OCI-LY3 (cell line): ENCODE measurements at regions not wholly inside any gene's neighbourhood (a gene's known extent, or its start where the extent isn't known, plus 50 kb on each side); places are given as distances from the start of the nearest gene placed in this dataset.

Experiments
- H2AFZ ChIP-seq: fragments of 200-600, 300-600 bp; shearing (Covaris generic); 2 replicates; pipeline ENCODE4 v1.6.0; 2014; ENCODE audit warnings: antibody characterized with exemption, low read depth, low read length
- H3K27ac ChIP-seq: fragments of 200-600, 300-600 bp; sonication (generic); 2 replicates; pipeline ENCODE4 v1.5.1; 2014; ENCODE audit warnings: mild to moderate bottlenecking, low read length, moderate library complexity, mixed read lengths
- H3K27me3 ChIP-seq: fragments of 200-600, 300-600 bp; sonication (generic); 2 replicates; pipeline ENCODE4 v1.6.1; 2014; ENCODE audit warnings: low read depth, low read length, mixed read lengths
- H3K36me3 ChIP-seq: fragments of 200-600, 300-600 bp; sonication (generic); replicated peaks from 2 replicates; pipeline ENCODE3; 2014; ENCODE audit warnings: low read depth, low read length, mixed read lengths
- H3K4me1 ChIP-seq: fragments of 300-600, 200-600 bp; sonication (generic); 2 replicates; pipeline ENCODE4 v1.6.1; 2014; ENCODE audit warnings: low read length, mixed read lengths
- H3K4me2 ChIP-seq: fragments of 200-600, 300-600 bp; sonication (generic); 2 replicates; pipeline ENCODE4 v1.6.1; 2014; ENCODE audit warnings: low read length, mixed read lengths
- H3K4me3 ChIP-seq: fragments of 300-600, 200-600 bp; sonication (generic); 2 replicates; pipeline ENCODE4 v1.5.1; 2014; ENCODE audit warnings: antibody characterized with exemption, mild to moderate bottlenecking, low read length, moderate library complexity
- H3K79me2 ChIP-seq: fragments of 300-600, 200-600 bp; shearing (Covaris generic); 2 replicates; pipeline ENCODE4 v1.6.1; 2014; ENCODE audit warnings: mild to moderate bottlenecking, low read length, mixed read lengths
- H3K9ac ChIP-seq: fragments of 300-600, 200-600 bp; shearing (Covaris generic); 2 replicates; pipeline ENCODE4 v1.6.0; 2014; ENCODE audit warnings: mild to moderate bottlenecking, low read length, moderate library complexity
- H3K9me3 ChIP-seq: fragments of 200-600, 300-600 bp; shearing (Covaris generic); 2 replicates; pipeline ENCODE4 v1.6.1; 2014; ENCODE audit warnings: low read length, mixed read lengths; ENCODE audit not compliant: insufficient read depth
- H4K20me1 ChIP-seq: fragments of 200-600, 300-600 bp; sonication (generic); 2 replicates; pipeline ENCODE4 v1.6.1; 2016; ENCODE audit warnings: low read length, mixed read lengths; ENCODE audit not compliant: insufficient read depth
- CTCF ChIP-seq: fragments of 200-600, 300-600 bp; sonication (generic); IDR thresholded peaks from 2 replicates; pipeline ENCODE4 v1.5.1; 2014; ENCODE audit warnings: antibody characterized with exemption, low read length, low read depth
- EZH2phosphoT487 ChIP-seq: fragments of 200-600 bp; shearing (Covaris generic); IDR thresholded peaks from 2 replicates; pipeline ENCODE4 v1.6.1; 2018; ENCODE audit warnings: antibody characterized with exemption, mixed run types, low read depth

- Histone ChIP-seq H4K20me1 (no peaks in the 10 kb centered on the region), H3K36me3 (no peaks in the 10 kb centered on the region)
Measured at GRCh38 chr10:10663622-10664021, 354.1 kb upstream of the CELF2 start.

GRCh38 chr10:10665750-10666149 lies 351.9 kb upstream of the CELF2 start:
- Histone ChIP-seq H3K36me3 (no peaks in the 10 kb centered on the region), H3K27ac (no peak overlapping the region), H3K4me2 (no peak overlapping the region), H3K9ac (no peak overlapping the region), H3K79me2 (no peaks in the 10 kb centered on the region), H3K4me3 (no peak overlapping the region), H3K4me1 (no peaks in the 10 kb centered on the region), H2AFZ (no peak overlapping the region), H4K20me1 (no peaks in the 10 kb centered on the region), H3K9me3 (no peaks in the 10 kb centered on the region), H3K27me3 (no peaks in the 10 kb centered on the region)
- TF ChIP-seq CTCF: no peak
- TF ChIP-seq EZH2phosphoT487: no peak

More at GRCh38 chr10:10663622-10664021, 354.1 kb upstream of the CELF2 start:
- Histone ChIP-seq H2AFZ (no peak overlapping the region), H3K9ac (no peak overlapping the region), H3K79me2 (no peaks in the 10 kb centered on the region), H3K4me2 (no peak overlapping the region), H3K9me3 (no peaks in the 10 kb centered on the region), H3K27ac (no peak overlapping the region), H3K4me3 (no peak overlapping the region), H3K27me3 (no peaks in the 10 kb centered on the region), H3K4me1 (no peaks in the 10 kb centered on the region)
- no peak for TF ChIP-seq EZH2phosphoT487
- TF ChIP-seq CTCF: no peak

- H3K4me3 ChIP-seq: no peak overlapping the region
- H3K4me1 ChIP-seq: no peaks in the 10 kb centered on the region
- H3K79me2 ChIP-seq: no peaks in the 10 kb centered on the region
- no peaks in the 10 kb centered on the region for H4K20me1 ChIP-seq
- no peak overlapping the region for H3K27ac ChIP-seq
- no peak overlapping the region for H3K4me2 ChIP-seq
- no peaks in the 10 kb centered on the region for H3K27me3 ChIP-seq
- no peak overlapping the region for H3K9ac ChIP-seq
- H3K36me3 ChIP-seq: no peaks in the 10 kb centered on the region
- H3K9me3 ChIP-seq: no peaks in the 10 kb centered on the region
- no peak overlapping the region for H2AFZ ChIP-seq
- no peak for TF ChIP-seq CTCF
- TF ChIP-seq EZH2phosphoT487: no peak
Measured at GRCh38 chr10:10667466-10667865, 350.2 kb upstream of the CELF2 start.

- TF ChIP-seq CTCF (no peak), EZH2phosphoT487 (no peak)
- Histone ChIP-seq H3K9me3 (no peaks in the 10 kb centered on the region), H4K20me1 (no peaks in the 10 kb centered on the region), H3K4me3 (no peak overlapping the region), H3K9ac (no peak overlapping the region), H3K27me3 (no peaks in the 10 kb centered on the region), H2AFZ (no peak overlapping the region), H3K4me2 (no peak overlapping the region), H3K79me2 (no peaks in the 10 kb centered on the region), H3K4me1 (no peaks in the 10 kb centered on the region), H3K27ac (no peak overlapping the region), H3K36me3 (no peaks in the 10 kb centered on the region)
Measured at GRCh38 chr10:10676972-10677371, 340.7 kb upstream of the CELF2 start.
